H1 (cell line): ENCODE measurements at regions not wholly inside any gene's neighbourhood (a gene's known extent, or its start where the extent isn't known, plus 50 kb on each side); places are given as distances from the start of the nearest gene placed in this dataset.

Experiments used
- CTCF ChIA-PET: fragments of 300-600 bp; sonication (Branson Sonifier 250); formaldehyde crosslinking; loops from one replicate; lab custom pipeline; 2021; ENCODE audit not compliant: partially characterized antibody; lab: Charles Lee
- POLR2A ChIA-PET: fragments of 300-600 bp; sonication (Branson Sonifier 250); formaldehyde crosslinking; loops from one replicate; lab custom pipeline; 2021; ENCODE audit warnings: inconsistent platforms; ENCODE audit not compliant: partially characterized antibody; lab: Charles Lee
- DNase-seq, 2 experiments: peaks; one replicate each; pipeline versions ENCODE4 v3.0.0 to v3.0.0-alpha.2; 2010 to 2022; ENCODE audit warnings: low spot score in 2 of 2, low read depth in 1 of 2, mixed read lengths in 1 of 2
- FAIRE-seq: peaks from 2 replicates; lab custom pipeline; 2011; peaks lifted over from hg19 to GRCh38; lab: Jason Lieb, UNC
- H2AFZ ChIP-seq: 2 replicates; pipeline ENCODE4 v1.8.1; 2012; ENCODE audit warnings: low read length, inconsistent platforms
- H2AK5ac ChIP-seq: 2 replicates; pipeline ENCODE4 v1.6.1; 2013; ENCODE audit warnings: low read depth, low read length
- H2BK120ac ChIP-seq: replicated peaks from 2 replicates; pipeline ENCODE3; 2013; ENCODE audit warnings: low read depth, low read length, inconsistent platforms
- H2BK12ac ChIP-seq: 2 replicates; pipeline ENCODE4 v1.6.1; 2013; ENCODE audit warnings: low read depth, low read length
- H2BK15ac ChIP-seq: 2 replicates; pipeline ENCODE4 v1.6.1; 2013; ENCODE audit warnings: low read length
- H2BK20ac ChIP-seq: 2 replicates; pipeline ENCODE4 v1.6.1; 2013; ENCODE audit warnings: low read length
- H2BK5ac ChIP-seq: 2 replicates; pipeline ENCODE4 v1.6.1; 2013; ENCODE audit warnings: low read depth, low read length
- H3K14ac ChIP-seq: 2 replicates; pipeline ENCODE4 v1.6.1; 2013; ENCODE audit warnings: inconsistent platforms; ENCODE audit not compliant: insufficient read length
- H3K18ac ChIP-seq: 2 replicates; pipeline ENCODE4 v1.6.1; 2013; ENCODE audit warnings: low read length; ENCODE audit errors: extremely low read depth
- H3K23ac ChIP-seq: 2 replicates; pipeline ENCODE4 v1.6.1; 2013; ENCODE audit warnings: inconsistent platforms; ENCODE audit not compliant: insufficient read length
- H3K23me2 ChIP-seq: 2 replicates; pipeline ENCODE4 v1.6.1; 2013; ENCODE audit warnings: low read depth, low read length
- H3K27ac ChIP-seq: 2 replicates; pipeline ENCODE4 v1.6.1; 2011; ENCODE audit warnings: low read depth, low read length, inconsistent platforms
- H3K27me3 ChIP-seq, 4 experiments: replicated peaks in 1 of 4; 1 replicate in 1 of 4; 2 replicates in 3 of 4; pipeline versions ENCODE4 v1.6.1 to v1.8.1; 2011 to 2013; ENCODE audit warnings: low read length in 3 of 4, mild to moderate bottlenecking in 3 of 4, inconsistent platforms in 2 of 4, mixed read lengths in 2 of 4, moderate library complexity in 1 of 4; ENCODE audit not compliant: control insufficient read depth in 3 of 4, insufficient read depth in 3 of 4; ENCODE audit errors: extremely low read depth in 1 of 4
- H3K36me3 ChIP-seq, 4 experiments: 2 replicates each; pipeline versions ENCODE4 v1.6.1 to v1.8.1; 2011 to 2013; ENCODE audit warnings: mild to moderate bottlenecking in 4 of 4, low read length in 3 of 4, moderate library complexity in 2 of 4, control low read depth in 1 of 4, inconsistent platforms in 1 of 4; ENCODE audit not compliant: insufficient read depth in 4 of 4, control insufficient read depth in 2 of 4
- H3K4ac ChIP-seq: replicated peaks from 2 replicates; pipeline ENCODE3; 2013; ENCODE audit warnings: low read length, low read depth, mixed read lengths, inconsistent platforms; ENCODE audit not compliant: insufficient read length
- H3K4me1 ChIP-seq, 4 experiments: replicated peaks in 1 of 4; 1 replicate in 1 of 4; 2 replicates in 3 of 4; pipeline versions ENCODE4 v1.6.1 to v1.8.1; 2011 to 2013; ENCODE audit warnings: low read length in 3 of 4, inconsistent platforms in 2 of 4, mixed read lengths in 1 of 4; ENCODE audit not compliant: insufficient read depth in 4 of 4, control insufficient read depth in 3 of 4
- H3K4me2 ChIP-seq, 2 experiments: 2 replicates each; pipeline versions ENCODE4 v1.6.1 to v1.8.1; 2011 to 2013; ENCODE audit warnings: low read depth in 2 of 2, low read length in 2 of 2, control low read depth in 1 of 2, inconsistent platforms in 1 of 2, mild to moderate bottlenecking in 1 of 2; ENCODE audit not compliant: insufficient read depth in 1 of 2
- H3K4me3 ChIP-seq, 4 experiments: fragments of 200-600, 300-600 bp in 1 of 4; sonication (generic), shearing (Covaris generic), sonication (Bioruptor Twin) in 1 of 4; 2 replicates each; pipeline versions ENCODE4 v1.5.1 to v1.8.1; 2011 to 2016; ENCODE audit warnings: low read length in 4 of 4, low read depth in 3 of 4, control low read depth in 2 of 4, inconsistent platforms in 2 of 4, mild to moderate bottlenecking in 2 of 4, mixed read lengths in 1 of 4, moderate library complexity in 1 of 4; ENCODE audit not compliant: insufficient read depth in 2 of 4; ENCODE audit errors: extremely low read depth in 1 of 4
- H3K56ac ChIP-seq: replicated peaks from 2 replicates; pipeline ENCODE3; 2013; ENCODE audit warnings: low read depth, mild to moderate bottlenecking, mixed read lengths, low read length, inconsistent platforms; ENCODE audit not compliant: insufficient read length
- H3K79me1 ChIP-seq: 2 replicates; pipeline ENCODE4 v1.6.1; 2013; ENCODE audit warnings: low read depth, low read length, control low read depth
- H3K79me2 ChIP-seq, 2 experiments: 2 replicates each; pipeline versions ENCODE4 v1.6.1 to v1.8.1; 2012 to 2013; ENCODE audit warnings: low read length in 2 of 2, mild to moderate bottlenecking in 2 of 2, inconsistent platforms in 1 of 2; ENCODE audit not compliant: insufficient read depth in 2 of 2, control insufficient read depth in 1 of 2
- H3K9ac ChIP-seq, 4 experiments: replicated peaks in 1 of 4; 1 replicate in 1 of 4; 2 replicates in 3 of 4; pipeline versions ENCODE4 v1.6.1 to v1.8.1; 2011 to 2013; ENCODE audit warnings: low read depth in 3 of 4, low read length in 3 of 4, control low read depth in 2 of 4, mild to moderate bottlenecking in 2 of 4, moderate library complexity in 2 of 4, inconsistent platforms in 1 of 4; ENCODE audit errors: extremely low read depth in 1 of 4
- H3K9me3 ChIP-seq, 2 experiments: 2 replicates each; pipeline versions ENCODE4 v1.6.1 to v1.8.1; 2012 to 2013; ENCODE audit warnings: mild to moderate bottlenecking in 2 of 2, moderate library complexity in 2 of 2, control low read depth in 1 of 2, inconsistent platforms in 1 of 2, low read depth in 1 of 2, low read length in 1 of 2, mixed read lengths in 1 of 2; ENCODE audit not compliant: insufficient read depth in 2 of 2
- H4K20me1 ChIP-seq, 2 experiments: replicated peaks in 1 of 2; 2 replicates each; pipeline versions ENCODE3 to v1.8.1; 2011 to 2013; ENCODE audit warnings: inconsistent platforms in 2 of 2, low read length in 2 of 2, mild to moderate bottlenecking in 1 of 2; ENCODE audit not compliant: insufficient read depth in 2 of 2, control insufficient read depth in 1 of 2
- H4K5ac ChIP-seq: 2 replicates; pipeline ENCODE4 v1.6.1; 2013; ENCODE audit warnings: low read length, low read depth, mixed read lengths, inconsistent platforms; ENCODE audit not compliant: insufficient read length
- H4K8ac ChIP-seq: 2 replicates; pipeline ENCODE4 v1.8.0; 2013; ENCODE audit warnings: mild to moderate bottlenecking, moderate library complexity, low read length, inconsistent platforms; ENCODE audit not compliant: insufficient read depth; ENCODE audit errors: extremely low read depth
- H4K91ac ChIP-seq: replicated peaks from 2 replicates; pipeline ENCODE3; 2013; ENCODE audit warnings: low read length, mixed read lengths, inconsistent platforms; ENCODE audit not compliant: insufficient read length
- ATF2 ChIP-seq: IDR thresholded peaks from 2 replicates; pipeline ENCODE4 v1.6.1; 2012; ENCODE audit warnings: low read length, inconsistent platforms
- CHD2 ChIP-seq: IDR thresholded peaks from 2 replicates; pipeline ENCODE4 v1.6.1; 2012; ENCODE audit warnings: low read length, improper control_type of control experiment
- CTBP2 ChIP-seq: IDR thresholded peaks from 2 replicates; pipeline ENCODE4 v1.7.0; 2011; ENCODE audit warnings: borderline replicate concordance, mild to moderate bottlenecking, moderate library complexity, mixed read lengths, low read length; ENCODE audit not compliant: insufficient read depth, insufficient read length
- EZH2 ChIP-seq: fragments of 200-600 bp; sonication (generic); IDR thresholded peaks from 2 replicates; pipeline ENCODE4 v1.7.1; 2012; ENCODE audit warnings: low read depth, mild to moderate bottlenecking, moderate library complexity, low read length, inconsistent platforms; ENCODE audit not compliant: severe bottlenecking
- FOSL1 ChIP-seq: IDR thresholded peaks from 2 replicates; pipeline ENCODE4 v1.6.1; 2011; ENCODE audit warnings: mild to moderate bottlenecking, low read depth, low read length, moderate library complexity; ENCODE audit not compliant: insufficient read depth
- HDAC6 ChIP-seq: IDR thresholded peaks from one replicate; pipeline ENCODE4 v1.7.1; 2012; ENCODE audit warnings: low read depth, mild to moderate bottlenecking, inconsistent platforms, low read length, moderate library complexity
- KDM5A ChIP-seq: fragments of 200-600 bp; IDR thresholded peaks from 2 replicates; pipeline ENCODE4 v1.7.1; 2012; ENCODE audit warnings: mild to moderate bottlenecking, low read length, inconsistent platforms, mixed read lengths
- NRF1 ChIP-seq: IDR thresholded peaks from 2 replicates; pipeline ENCODE4 v1.6.1; 2011; ENCODE audit warnings: mild to moderate bottlenecking, low read depth, low read length, improper control_type of control experiment
- RAD21 ChIP-seq, 2 experiments: IDR thresholded peaks in 1 of 2; conservative IDR thresholded peaks in 1 of 2; 2 replicates each; pipeline ENCODE4 v1.6.1; 2011; ENCODE audit warnings: low read depth in 2 of 2, low read length in 2 of 2, improper control_type of control experiment in 1 of 2, inconsistent platforms in 1 of 2, mild to moderate bottlenecking in 1 of 2, moderate library complexity in 1 of 2
- RFX5 ChIP-seq: IDR thresholded peaks from 2 replicates; pipeline ENCODE4 v1.6.1; 2011; ENCODE audit warnings: low read depth, low read length, improper control_type of control experiment, borderline replicate concordance
- RXRA ChIP-seq: IDR thresholded peaks from 2 replicates; pipeline ENCODE4 v1.6.1; 2011; ENCODE audit warnings: low read depth, mild to moderate bottlenecking, low read length, moderate library complexity; ENCODE audit not compliant: insufficient read depth
- YY1 ChIP-seq: IDR thresholded peaks from 2 replicates; pipeline ENCODE4 v1.6.1; 2011; ENCODE audit warnings: low read depth, mild to moderate bottlenecking, low read length
- WGBS, 2 experiments: shearing (Covaris generic) in 1 of 2; methylation state at CpG; one replicate each; pipeline versions ENCODE4 v1.1.6 to v1.1.7; 2013 to 2015; ENCODE audit warnings: low lambda C conversion rate in 2 of 2, mixed read lengths in 2 of 2, inconsistent platforms in 1 of 2, low coverage in 1 of 2, missing lambda C conversion rate in 1 of 2; ENCODE audit not compliant: insufficient replicate concordance in 2 of 2, insufficient coverage in 1 of 2, insufficient read length in 1 of 2; ENCODE audit errors: extremely low coverage in 1 of 2, missing lambda C conversion rate in 1 of 2; 5-methylcytosine and 5-hydroxymethylcytosine counted together

DNA sequence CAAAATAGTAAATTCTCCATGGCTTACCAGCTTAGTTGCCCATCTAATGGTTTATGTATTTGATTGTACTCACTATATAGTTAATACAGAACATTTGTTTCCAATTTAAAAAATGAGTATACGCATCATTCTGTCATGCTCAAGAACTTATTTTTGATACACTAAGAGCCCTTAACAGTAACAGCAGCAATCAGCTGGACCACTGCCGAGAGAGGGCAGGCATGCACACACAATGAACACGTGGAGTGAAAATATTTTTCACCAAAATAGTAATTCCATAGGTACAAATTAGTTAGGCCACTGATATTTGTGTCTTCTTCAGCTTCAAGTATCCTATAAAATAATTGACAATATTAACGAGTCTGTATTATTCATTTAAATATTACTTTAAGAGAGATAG lies 109.9 kb downstream of the KLF12 start:
- Histone ChIP-seq H3K27ac (no peak overlapping the region), H2AK5ac (no peak overlapping the region), H2BK12ac (no peak overlapping the region), H3K56ac (no peak overlapping the region), H2AFZ (no peak overlapping the region), H3K4me3 (no peak overlapping the region), H2BK20ac (no peak overlapping the region), H4K20me1 (no peaks in the 10 kb centered on the region), H3K4ac (no peak overlapping the region), H3K9ac (no peak overlapping the region), H3K23ac (no peak overlapping the region), H4K8ac (no peak overlapping the region), H3K79me1 (no peaks in the 10 kb centered on the region), H3K4me1 (peaks cover 0 to 14% (median 3%) of the 10 kb centered on the region in 4 experiments; a peak in 4 of 7 replicates), H3K4me2 (no peak overlapping the region), H3K23me2 (no peaks in the 10 kb centered on the region; the same call in 1 of the 2 replicates)
- POLR2A ChIA-PET, result no interaction called here
- FAIRE-seq, result no peak
- TF ChIP-seq FOSL1, result no peak
- no peak for TF ChIP-seq EZH2
- no peak for TF ChIP-seq RFX5
- no peak for TF ChIP-seq HDAC6
- TF ChIP-seq ATF2, result no peak
- no peak for TF ChIP-seq YY1
- TF ChIP-seq KDM5A, result no peak
- TF ChIP-seq NRF1, result no peak
- no peak for TF ChIP-seq CTBP2
- no peak for TF ChIP-seq CHD2
- no peak for TF ChIP-seq RAD21 (IDR thresholded peaks at IDR 0.05 in 1 of 2, conservative IDR thresholded peaks at IDR 0.05 in 1 of 2; ENCODE audit: low read depth in 2 of 2, low read length in 2 of 2)
- no peak for TF ChIP-seq RXRA
- TF ChIP-seq, all 59 proteins: peak for 0
- H2BK5ac ChIP-seq, result no peak overlapping the region
- no peak overlapping the region for H3K14ac ChIP-seq
- H3K9me3 ChIP-seq, result no peaks in the 10 kb centered on the region
- no peak for DNase-seq
- H4K5ac ChIP-seq, result no peak overlapping the region
- 78% methylated on average over 4 of the region's 4 CpGs; no CpG with 5 or more reads in 1 of the 2 experiments for WGBS, 2 experiments
- no peak overlapping the region for H2BK15ac ChIP-seq
- no peak overlapping the region for H2BK120ac ChIP-seq
- H3K27me3 ChIP-seq, result no peaks in the 10 kb centered on the region
- no peaks in the 10 kb centered on the region for H3K36me3 ChIP-seq
- CTCF ChIA-PET, result interaction anchor here (0.7 to 2.7 kb wide), 8 partner anchors 9 to 263 kb away, joined by 3 to 9 read pairs (median 4); no protein-coding TSS in a partner anchor
- no peaks in the 10 kb centered on the region for H3K79me2 ChIP-seq
- no peak overlapping the region for H4K91ac ChIP-seq
- no peak overlapping the region for H3K18ac ChIP-seq
